OCI-LY7 (cell line): ENCODE measurements at regions not wholly inside any gene's neighbourhood (a gene's known extent, or its start where the extent isn't known, plus 50 kb on each side); places are given as distances from the start of the nearest gene placed in this dataset.

Experiments used
- CTCF ChIP-seq: fragments of 200-600 bp; sonication (generic); conservative IDR thresholded peaks from 2 replicates; pipeline ENCODE4 v1.5.1; 2014; ENCODE audit warnings: mild to moderate bottlenecking, antibody characterized with exemption, low read length, moderate library complexity, mixed read lengths
- EZH2phosphoT487 ChIP-seq: fragments of 200-600 bp; sonication (generic); IDR thresholded peaks from 2 replicates; pipeline ENCODE4 v1.6.1; 2018; ENCODE audit warnings: low read depth, borderline replicate concordance, mild to moderate bottlenecking, mixed run types, antibody characterized with exemption, low read length, moderate library complexity, mixed read lengths

- TF ChIP-seq CTCF (no peak), EZH2phosphoT487 (no peak)
Measured at GRCh38 chr20:24809606-24810005, 139.5 kb upstream of the CST7 start.
